HG03439 (cell line): ENCODE measurements at regions not wholly inside any gene's neighbourhood (a gene's known extent, or its start where the extent isn't known, plus 50 kb on each side); places are given as distances from the start of the nearest gene placed in this dataset.
"Not testable (repeated sequence)": the region's sequence is repeated elsewhere in the genome, so short reads cannot be mapped to it uniquely, and the experiment has no call there.

Experiments used
- ATAC-seq: cut with Tn5 transposase; IDR thresholded peaks from one replicate; pipeline ENCODE4 v1.9.1; 2021; ENCODE audit warnings: mild to moderate bottlenecking, moderate library complexity; ENCODE audit not compliant: unreplicated experiment

DNA sequence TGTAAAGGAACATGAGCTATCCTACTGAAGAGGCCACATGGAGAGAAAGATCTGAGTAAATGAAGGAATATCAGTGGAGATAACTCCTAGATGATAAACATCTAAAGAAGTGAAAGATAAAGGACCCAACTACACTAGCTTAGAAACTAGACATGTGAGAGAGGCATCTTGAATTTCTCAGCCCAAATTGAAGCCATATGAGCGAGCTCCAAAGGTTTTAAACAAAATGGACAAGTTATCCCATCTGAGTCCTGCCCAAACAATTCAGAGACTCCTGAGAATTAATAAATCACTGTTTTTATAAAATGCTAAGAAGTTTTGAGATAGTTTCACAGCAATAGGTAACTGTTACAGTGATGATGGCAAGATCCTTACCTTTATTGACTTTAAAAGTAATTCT lies 438.9 kb downstream of the NAV3 start:
- no peak for ATAC-seq

DNA sequence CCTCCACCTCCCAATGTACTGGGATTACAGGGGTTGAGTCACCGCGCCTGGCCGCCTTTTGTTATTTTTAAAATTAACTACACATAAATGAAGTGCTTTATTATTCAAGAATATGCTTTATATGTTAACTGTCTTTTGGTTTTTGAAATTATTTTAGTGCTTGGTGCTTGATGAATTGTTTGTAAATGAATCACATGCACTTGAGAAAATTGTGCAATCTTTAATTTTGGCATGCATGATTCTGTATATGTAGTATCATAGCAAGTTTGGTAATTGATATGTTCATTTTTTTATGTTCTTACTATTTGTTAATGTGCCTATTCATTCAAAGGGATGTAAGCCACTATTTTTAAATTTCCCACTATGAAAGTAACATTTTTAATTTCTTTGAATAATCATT lies 440.9 kb downstream of the NAV3 start:
- ATAC-seq = no peak

DNA sequence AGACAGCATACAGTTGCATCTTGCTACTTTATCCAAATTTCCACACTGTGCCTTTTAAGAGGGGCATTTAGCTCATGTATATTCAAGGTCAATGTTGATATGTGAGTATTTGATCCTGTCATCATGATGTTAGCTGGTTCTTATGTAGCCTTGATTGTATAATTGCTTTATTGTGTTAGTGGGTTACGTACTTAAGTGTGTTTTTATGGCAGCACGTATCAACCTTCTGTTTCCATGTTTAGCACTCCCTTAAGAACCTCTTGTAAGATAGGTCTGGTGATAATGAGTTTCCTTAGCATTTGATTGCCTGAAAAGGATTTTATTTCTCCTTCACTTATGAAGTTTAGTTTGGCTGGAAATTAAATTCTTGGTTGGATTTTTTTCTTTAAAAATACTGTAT lies 445.2 kb downstream of the NAV3 start:
- no peak for ATAC-seq

DNA sequence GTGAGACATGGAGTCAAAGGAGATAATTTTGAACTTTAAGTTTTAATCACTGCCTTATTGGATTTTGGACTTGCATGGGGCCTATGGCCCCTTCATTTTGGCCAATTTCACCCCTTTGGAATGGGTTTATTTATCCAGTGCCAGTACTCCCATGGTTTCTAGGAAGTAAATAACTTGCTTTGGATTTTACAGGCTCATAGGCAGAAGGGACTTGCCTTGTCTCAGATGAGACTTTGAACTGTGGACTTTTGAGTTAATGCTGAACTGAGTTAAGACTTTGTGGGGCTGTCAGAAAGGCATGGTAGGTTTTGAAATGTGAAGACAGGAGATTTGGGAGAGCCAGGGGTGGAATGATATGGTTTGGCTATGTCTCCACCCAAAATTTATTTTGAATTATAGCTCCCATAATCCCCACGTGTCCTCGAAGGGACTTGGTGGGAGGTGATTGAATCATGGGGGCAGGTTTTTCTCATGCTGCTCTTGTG lies 448.1 kb downstream of the NAV3 start:
- ATAC-seq = no peak

DNA sequence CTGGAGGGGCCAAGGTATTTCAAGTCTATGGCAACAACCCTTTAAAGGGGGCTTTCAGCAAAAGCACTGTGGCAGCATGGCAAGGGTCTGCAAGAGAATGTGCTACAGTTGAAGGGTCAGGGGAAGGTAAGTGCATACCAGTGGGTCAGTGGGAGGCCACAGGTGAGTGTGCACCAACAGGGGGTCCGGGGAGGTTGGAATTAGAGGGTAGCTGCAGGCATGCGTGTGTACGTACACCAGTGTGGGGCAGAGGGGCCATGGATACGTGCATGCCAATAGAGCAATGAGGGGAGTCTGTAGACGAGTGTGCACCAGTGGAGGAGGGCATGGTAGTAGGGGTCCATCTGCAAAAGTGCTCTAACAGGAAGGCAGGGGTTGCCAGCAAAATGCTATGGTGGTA lies 448.9 kb downstream of the NAV3 start:
- no peak for ATAC-seq

DNA sequence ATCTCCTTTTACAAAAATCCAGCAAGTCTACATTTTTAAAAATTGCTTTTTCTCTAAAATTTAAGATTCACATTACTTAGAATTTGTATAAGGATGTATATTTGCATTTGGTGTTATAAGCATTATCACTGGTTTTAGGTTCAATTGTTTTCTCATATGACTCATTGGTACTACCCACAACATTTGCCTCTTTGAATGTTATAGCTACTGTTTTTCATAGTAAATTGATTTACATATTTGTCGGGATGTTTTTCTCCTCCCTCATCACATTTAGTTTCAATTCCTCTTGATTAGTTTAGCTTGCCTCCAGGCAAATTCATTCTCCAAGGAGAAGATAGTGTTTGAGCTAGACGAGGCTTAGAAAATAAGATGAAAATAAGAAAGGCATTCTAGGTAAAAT lies 450.4 kb downstream of the NAV3 start:
- ATAC-seq = not testable (repeated sequence)

DNA sequence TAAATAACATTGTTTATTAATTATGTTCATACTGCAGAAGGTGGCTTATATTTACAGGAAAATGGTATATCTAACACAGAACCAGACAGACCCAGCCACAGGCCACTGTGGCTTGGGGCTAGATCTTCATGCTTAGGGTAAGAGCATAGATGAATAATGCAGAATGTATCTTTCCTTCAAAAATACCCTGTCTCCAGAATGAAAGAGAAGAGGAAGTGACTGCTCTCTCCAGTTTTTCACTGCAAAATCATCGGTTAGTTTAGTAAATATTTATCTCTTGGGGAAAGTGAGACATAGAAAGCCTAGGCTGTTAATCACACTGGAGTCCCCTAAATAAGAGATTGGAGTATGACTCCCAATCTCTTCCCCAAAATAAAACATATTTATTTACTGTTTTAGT lies 453.7 kb downstream of the NAV3 start:
- no peak for ATAC-seq

DNA sequence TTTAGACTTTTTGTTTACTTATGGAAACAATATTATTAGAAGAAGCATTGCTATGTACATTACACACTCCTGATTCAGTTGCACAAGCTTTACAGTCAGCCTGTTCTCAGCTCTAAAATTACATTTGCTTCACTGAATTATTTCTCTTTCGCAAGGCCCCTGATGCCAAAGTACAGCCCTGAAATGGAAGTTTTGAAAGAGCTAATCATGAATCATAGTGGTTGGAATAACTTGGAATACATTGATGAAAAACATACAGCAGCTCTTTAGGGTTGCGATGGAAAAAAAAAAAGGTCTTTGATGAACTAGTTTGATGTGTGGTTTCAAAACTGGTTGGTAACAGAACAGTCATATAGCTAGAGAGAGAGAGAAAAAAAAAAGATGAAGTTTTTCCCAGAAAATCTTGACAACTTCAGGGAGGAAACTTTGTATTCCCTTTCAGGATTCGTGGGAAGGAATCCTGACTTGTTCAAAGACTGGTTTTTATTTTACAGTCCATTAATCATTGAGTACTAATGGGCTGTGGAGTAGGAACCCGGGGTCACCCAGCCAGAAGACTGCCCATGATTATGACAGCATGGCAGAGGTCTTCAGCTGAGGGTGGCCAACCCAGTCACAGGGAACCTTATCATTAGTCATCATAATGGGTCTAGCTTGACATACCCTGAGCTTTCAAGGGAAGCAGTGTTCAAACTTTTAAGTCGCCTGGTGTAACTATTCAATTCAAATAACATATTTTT lies 460.1 kb downstream of the NAV3 start:
- no peak for ATAC-seq

DNA sequence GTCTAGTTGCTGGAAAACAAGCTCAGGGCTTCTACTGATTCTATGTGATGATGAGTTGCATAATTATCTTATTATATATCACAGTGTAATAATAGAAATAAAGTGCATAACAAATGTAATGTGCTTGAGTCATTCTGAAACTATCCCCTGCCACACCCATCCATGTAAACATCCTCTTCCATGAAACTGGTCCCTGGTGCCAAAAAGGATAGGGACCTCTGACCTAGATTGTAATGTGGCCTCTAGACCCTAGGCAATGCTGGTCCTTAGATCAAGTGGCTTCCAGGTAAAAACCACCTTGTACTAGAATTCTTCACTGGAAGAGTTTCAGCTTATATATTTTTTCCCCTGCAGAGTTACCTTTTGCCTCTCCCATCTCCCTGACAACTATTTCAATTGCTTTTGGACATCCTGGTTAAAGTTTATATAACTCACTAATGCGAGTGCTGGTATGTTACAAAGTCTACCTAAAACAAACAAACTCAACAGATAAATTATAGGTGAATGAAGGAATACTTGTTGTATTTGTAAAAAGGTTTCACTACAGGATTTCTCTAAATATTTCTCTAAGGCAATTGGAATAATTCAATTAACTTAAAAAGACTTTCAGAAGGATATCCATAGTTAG lies 462.5 kb downstream of the NAV3 start:
- ATAC-seq = no peak

DNA sequence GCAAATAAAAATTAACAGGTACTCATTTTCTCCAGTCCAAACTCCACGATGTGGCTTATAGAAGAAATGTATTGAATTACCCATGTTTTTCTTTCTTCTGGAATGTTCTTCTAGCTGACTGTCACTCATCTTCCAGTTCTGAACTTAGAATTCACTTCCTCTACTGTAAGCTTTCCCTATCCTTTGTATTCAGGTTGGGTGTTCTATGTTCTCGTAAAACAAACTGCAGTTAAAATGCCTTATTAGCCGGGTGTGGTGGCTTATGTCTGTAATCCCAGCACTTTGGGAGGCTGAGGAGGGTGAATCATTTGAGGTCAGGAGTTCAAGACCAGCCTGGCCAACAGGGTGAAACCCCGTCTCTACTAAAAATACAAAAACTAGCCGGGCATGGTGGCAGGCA lies 470.6 kb downstream of the NAV3 start:
- ATAC-seq = not testable (repeated sequence)

DNA sequence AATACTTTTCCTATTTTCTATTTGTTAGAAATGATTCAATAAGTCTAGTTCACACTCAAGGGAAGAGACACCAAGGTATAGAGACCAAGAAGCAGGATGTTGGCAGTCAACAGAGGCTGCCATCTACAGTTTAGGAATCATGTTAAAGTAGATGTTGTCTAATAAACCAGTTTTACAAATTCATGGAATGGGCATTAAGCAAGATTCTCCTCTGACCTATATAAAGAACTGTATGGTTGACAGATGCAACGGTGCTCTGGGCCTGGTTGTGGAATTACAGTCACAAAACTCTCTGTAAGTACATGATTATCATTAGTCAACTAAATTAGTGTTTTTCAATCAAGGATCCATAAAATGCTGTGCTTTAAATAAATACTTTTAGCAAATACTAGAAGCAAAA lies 475.1 kb downstream of the NAV3 start:
- no peak for ATAC-seq

DNA sequence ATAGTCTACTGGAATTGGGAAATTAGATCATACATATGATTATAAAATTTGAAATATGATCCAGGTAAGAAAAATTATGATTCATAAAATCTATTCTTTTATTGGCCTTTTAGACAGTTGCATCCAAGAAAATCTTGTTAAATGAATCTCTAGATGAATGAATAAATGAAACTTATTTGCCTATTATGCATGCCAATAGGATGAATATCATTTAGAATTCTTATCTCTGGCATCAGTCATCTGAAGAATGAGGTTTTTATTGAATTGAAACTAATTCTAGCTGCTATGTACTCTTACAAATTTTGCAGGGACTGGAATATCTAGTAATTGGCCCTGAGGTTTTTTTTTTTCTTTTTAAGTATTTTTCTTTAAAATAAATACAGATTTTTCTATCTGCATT lies 475.5 kb downstream of the NAV3 start:
- no peak for ATAC-seq

DNA sequence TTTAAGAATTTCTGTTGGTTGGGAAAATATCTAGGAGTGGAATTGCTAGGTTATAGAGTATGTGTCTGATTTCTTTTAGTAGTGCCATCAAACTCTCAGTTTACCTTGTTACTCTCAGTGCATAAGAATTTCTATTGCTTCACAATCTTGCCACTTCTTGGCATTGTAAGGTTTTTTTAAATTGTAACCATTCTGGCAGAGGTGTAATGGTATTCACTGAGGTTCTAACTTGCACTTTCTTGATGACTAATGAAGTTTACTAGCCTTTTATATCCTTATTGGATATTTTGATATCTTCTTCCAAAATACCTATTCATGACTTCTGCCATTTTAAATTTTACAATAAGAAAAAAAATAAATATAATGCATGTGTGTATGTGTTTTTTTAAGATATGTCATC lies 478.0 kb downstream of the NAV3 start:
- ATAC-seq = no peak

DNA sequence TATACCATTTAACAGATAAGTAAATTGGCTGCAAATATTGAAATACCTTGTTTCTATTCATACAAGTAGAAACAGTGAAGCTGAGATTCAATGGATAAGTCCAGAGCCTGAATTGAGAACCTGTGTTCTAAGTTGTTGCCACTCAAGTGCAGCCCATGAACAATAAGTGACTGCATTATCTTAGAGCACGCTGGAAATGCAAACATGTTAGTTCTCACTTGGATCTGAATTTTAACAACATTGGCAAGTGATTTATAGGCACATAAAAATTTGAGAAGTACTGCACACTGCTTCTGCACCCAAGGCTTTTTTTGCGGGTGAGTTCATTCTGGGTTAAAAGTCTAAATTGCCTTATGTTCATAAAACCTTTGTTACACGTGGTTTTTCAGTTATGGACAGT lies 484.3 kb downstream of the NAV3 start:
- no peak for ATAC-seq

DNA sequence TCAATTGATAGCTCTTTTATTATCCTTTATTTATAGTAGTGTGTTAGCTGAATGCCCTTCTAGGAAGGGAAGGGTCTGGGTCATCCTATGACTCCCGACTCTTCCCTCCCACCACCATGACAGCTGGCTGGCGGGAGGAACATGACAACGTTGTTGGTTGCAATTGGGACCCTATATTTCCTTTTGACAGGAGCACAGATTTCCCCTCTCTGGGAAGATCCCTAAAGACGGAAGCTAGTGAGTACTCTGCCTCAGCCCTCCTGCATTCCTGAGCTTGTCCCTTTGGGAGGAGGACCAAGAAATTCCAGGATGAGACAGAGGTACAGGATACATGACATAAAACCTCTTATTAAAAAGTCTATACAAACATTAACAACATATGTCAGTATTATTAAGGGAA lies 485.4 kb downstream of the NAV3 start:
- ATAC-seq = no peak

DNA sequence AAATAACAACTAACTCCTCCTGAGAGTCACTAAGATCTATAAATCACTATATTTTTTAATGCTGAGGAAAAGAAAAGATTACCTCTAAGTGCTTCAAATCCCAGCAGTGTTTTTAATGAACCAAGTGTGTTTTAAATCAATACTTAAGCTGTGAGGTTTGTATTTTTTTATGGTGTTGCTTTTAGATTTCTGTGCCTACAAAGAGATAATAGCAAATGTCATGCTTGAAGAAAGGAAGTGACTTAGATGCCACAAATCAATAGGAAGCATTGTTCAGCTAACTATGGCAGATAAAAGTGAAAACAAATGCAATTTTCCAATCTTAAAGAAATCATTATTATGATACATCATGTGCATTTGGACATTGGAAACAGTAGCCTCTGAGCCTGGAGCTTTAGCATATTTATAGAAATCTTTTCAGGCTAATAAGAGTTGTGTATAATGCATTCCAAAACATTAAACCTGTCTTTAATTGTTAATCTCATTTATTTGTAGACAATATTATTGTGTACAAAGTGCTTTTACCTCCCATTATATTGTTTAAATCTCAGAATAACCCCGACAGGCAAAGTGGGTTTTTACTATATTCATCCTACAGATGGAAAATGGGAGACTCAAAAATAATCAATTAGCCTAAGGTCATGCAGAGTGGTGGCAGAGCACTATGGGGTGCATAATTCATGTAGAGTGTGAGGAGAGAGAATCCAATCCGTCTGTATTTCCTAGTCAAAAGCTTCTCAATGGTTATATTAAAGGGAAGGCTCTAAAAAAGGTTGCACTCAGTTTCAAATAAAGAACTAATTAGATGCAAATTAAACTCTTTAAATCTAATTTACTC lies 486.2 kb downstream of the NAV3 start:
- ATAC-seq = no peak

DNA sequence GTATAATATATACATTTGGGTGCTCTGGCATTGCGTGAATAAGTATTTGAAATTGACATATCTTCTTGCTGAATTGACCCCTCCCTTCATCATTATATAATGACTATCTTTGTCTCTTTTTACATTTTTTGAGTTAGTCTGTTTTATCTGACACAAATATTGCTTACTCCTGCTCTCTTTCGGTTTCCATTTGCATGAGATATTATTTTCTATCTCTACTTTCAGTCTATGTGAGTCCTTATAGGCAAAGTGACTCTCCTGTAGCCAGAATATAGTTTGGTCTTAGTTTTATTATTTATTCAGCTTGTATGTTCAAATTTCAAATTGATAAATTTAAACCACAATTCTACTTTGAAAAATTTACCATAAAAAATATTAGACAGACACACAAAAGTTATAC lies 491.0 kb downstream of the NAV3 start:
- ATAC-seq = no peak

DNA sequence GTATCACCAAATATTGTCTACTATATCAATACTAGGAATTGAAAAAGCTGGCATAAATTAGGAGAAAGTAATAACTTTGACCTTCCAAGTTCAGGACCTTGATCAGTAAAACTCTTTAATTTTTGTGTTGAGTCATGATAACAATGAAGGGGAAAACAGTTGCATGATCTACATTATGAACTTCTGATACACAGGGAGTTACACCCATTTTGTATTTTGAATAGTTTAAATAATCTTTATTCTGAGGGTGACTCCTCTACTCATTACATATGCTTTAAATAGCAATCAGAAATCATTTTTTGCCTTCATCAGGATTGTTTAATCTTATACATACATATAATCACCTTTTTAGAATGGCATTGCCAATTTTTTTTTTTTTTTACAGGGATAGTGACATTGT lies 492.5 kb downstream of the NAV3 start:
- no peak for ATAC-seq

DNA sequence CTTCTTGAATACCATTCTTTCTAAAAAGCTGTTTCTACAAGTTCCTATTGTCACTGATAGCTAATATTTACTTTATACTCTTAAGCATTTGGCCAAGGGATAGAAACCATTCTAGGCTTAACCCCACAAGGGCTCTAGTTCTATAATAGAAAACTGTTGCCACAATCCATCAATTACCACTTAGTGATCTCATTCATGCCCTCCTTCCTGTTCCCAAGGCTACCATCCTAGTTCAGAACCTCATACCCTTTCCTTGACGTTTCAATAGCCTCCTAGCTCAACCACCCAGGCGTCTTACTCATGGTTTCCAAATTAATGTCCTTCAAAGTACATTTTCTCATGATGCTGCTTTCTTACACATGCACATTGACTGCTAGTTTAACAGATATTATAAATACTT lies 493.5 kb downstream of the NAV3 start:
- no peak for ATAC-seq

DNA sequence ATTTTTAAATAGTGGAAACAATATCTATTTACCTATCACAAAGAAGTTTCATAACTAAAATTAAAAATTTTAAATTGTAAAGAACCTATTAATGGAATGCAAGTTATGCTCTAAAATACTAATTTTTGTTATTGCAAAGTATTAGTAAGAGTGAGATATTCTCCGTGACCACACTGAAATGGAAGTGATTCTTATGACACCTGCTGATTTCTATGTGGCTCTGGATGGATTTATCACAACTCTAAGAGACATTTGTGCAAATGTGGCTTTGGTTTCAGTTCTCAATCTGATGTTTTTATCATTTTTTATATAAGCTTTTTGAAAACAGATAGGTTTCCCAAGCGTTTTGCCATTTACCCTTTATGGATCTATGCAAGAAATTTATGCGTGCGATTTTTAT lies 497.8 kb downstream of the NAV3 start:
- ATAC-seq = no peak

DNA sequence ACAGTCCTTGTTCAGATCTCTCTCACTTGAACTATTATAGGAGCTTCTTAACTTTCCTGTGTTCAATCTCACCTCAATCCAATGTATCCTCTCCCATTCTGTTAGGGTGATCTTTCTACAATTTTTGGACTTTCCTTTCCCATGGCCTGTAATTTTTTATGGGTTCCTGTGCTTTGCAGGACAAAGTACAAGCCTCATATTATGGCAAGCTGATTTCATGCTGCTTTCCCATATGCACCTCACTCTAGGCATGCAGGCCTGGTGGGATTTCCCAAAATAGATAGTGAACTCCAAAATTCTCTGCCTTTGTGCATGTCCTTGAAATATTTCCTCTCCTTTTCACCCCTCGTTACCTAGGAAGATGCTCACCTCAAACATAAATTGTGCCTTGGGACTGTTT lies 499.4 kb downstream of the NAV3 start:
- no peak for ATAC-seq

DNA sequence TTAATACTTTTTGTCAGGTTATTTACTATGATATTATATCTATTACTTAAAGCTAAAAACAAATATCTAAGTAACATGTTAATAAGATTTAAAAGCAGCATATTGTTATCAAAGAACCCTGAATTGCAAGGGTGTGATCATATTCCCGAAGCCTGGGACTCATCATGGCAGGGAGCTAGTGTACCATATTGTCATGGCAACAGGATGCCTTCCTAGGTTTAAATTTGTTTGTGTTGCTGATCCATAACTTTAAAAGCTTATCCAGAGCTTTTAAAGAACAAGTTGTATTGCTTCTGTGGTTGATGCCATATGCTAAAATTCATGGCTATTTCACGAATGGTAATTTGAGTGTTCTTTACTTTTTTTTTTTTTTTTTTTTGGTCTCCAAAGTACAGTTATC lies 500.5 kb downstream of the NAV3 start:
- ATAC-seq = no peak
